GM19438 (cell line): ENCODE measurements at regions not wholly inside any gene's neighbourhood (a gene's known extent, or its start where the extent isn't known, plus 50 kb on each side); places are given as distances from the start of the nearest gene placed in this dataset.
"Not testable (repeated sequence)": the region's sequence is repeated elsewhere in the genome, so short reads cannot be mapped to it uniquely, and the experiment has no call there.

Experiments
- ATAC-seq: cut with Tn5 transposase; IDR thresholded peaks from one replicate; pipeline ENCODE4 v1.9.1; 2021; ENCODE audit warnings: low read depth; ENCODE audit not compliant: unreplicated experiment

GRCh38 chr1:8120693-8121260, 94.7 kb upstream of the ERRFI1 start:
- ATAC-seq, result no peak

GRCh38 chr1:8118736-8119135, 92.6 kb upstream of the ERRFI1 start:
- not testable (repeated sequence) for ATAC-seq

- no peak for ATAC-seq
These were observed 91.9 kb upstream of the ERRFI1 start for GRCh38 chr1:8118031-8118451.

GRCh38 chr1:8116894-8117264, 90.8 kb upstream of the ERRFI1 start:
- no peak for ATAC-seq

GRCh38 chr1:8115769-8116167, 89.7 kb upstream of the ERRFI1 start:
- ATAC-seq, result no peak

GRCh38 chr1:8115031-8115768, 89.1 kb upstream of the ERRFI1 start:
- no peak for ATAC-seq

GRCh38 chr1:8113262-8114220, 87.4 kb upstream of the ERRFI1 start:
- ATAC-seq, result no peak

GRCh38 chr1:8112611-8113261, 86.6 kb upstream of the ERRFI1 start:
- ATAC-seq, result no peak

- ATAC-seq, result no peak
These were observed 85.5 kb upstream of the ERRFI1 start for GRCh38 chr1:8111560-8111959.

GRCh38 chr1:8109216-8109615, 83.1 kb upstream of the ERRFI1 start:
- ATAC-seq, result no peak

GRCh38 chr1:8107897-8108296, 81.8 kb upstream of the ERRFI1 start:
- ATAC-seq, result no peak

- no peak for ATAC-seq
These were observed 78.4 kb upstream of the ERRFI1 start for GRCh38 chr1:8104278-8105236.

GRCh38 chr1:8097908-8098307, 71.8 kb upstream of the ERRFI1 start:
- no peak for ATAC-seq

GRCh38 chr1:8097077-8097799, 71.1 kb upstream of the ERRFI1 start:
- ATAC-seq, result peak; percentile 94

- ATAC-seq, result no peak
These were observed 70.2 kb upstream of the ERRFI1 start for GRCh38 chr1:8096105-8097011.

- ATAC-seq, result no peak
These were observed 69.5 kb upstream of the ERRFI1 start for GRCh38 chr1:8095584-8095983.

- no peak for ATAC-seq
These were observed 68.6 kb upstream of the ERRFI1 start for GRCh38 chr1:8094481-8095241.
